ENCODE measurements at regions not wholly inside any gene's neighbourhood (a gene's known extent, or its start where the extent isn't known, plus 50 kb on each side); places are given as distances from the start of the nearest gene placed in this dataset.

DNA sequence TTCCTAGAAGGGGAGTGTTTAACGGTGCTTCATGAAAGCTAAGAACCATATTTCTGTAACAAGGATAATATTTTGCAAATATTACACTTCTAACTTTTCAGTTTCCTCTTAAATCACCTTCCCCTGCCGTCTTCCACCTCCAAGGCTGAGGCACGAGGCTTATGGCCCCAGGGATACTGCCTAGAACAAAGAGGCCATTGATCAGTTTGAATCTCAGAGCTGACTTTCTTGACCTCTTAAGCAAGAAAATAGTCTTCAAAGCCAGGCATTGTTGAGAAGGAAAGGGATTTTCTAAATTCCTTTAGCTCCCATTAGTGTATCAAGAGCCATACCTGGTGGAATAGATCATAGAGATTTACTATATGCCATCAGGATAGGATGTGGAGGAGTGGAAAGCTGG is 566.2 kb downstream of the BNC2 start:
- TF ChIP-seq, protein P1, sequence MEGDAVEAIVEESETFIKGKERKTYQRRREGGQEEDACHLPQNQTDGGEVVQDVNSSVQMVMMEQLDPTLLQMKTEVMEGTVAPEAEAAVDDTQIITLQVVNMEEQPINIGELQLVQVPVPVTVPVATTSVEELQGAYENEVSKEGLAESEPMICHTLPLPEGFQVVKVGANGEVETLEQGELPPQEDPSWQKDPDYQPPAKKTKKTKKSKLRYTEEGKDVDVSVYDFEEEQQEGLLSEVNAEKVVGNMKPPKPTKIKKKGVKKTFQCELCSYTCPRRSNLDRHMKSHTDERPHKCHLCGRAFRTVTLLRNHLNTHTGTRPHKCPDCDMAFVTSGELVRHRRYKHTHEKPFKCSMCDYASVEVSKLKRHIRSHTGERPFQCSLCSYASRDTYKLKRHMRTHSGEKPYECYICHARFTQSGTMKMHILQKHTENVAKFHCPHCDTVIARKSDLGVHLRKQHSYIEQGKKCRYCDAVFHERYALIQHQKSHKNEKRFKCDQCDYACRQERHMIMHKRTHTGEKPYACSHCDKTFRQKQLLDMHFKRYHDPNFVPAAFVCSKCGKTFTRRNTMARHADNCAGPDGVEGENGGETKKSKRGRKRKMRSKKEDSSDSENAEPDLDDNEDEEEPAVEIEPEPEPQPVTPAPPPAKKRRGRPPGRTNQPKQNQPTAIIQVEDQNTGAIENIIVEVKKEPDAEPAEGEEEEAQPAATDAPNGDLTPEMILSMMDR (IDR thresholded peaks at IDR 0.05) = no peak
- TF ChIP-seq EZH2phosphoT487 (IDR thresholded peaks at IDR 0.05) (no peak), EZH2 (IDR thresholded peaks at IDR 0.05) (no peak)
